Midbrain (tissue), 1 donor: ENCODE measurements at regions not wholly inside any gene's neighbourhood (a gene's known extent, or its start where the extent isn't known, plus 50 kb on each side); places are given as distances from the start of the nearest gene placed in this dataset.
A peak's percentile ranks its signal among the peaks of the same experiment; 100 is the strongest.

Experiments
- DNase-seq: peaks from one replicate; lab custom pipeline; 2025; lab: John Stamatoyannopoulos, UW

GRCh38 chr10:29857843-29858701 is 201.3 kb downstream of the JCAD start:
- peak; percentile 5 for DNase-seq

GRCh38 chr10:29856295-29856694 is 203.1 kb downstream of the JCAD start:
- DNase-seq: no peak

GRCh38 chr10:29853913-29854312 is 205.5 kb downstream of the JCAD start:
- DNase-seq: no peak

GRCh38 chr10:29851241-29851640 is 208.1 kb downstream of the JCAD start:
- DNase-seq: no peak

- DNase-seq: no peak
Observed at GRCh38 chr10:29850371-29850770, 209.0 kb downstream of the JCAD start.

- DNase-seq: no peak
Observed at GRCh38 chr10:29849886-29850285, 209.5 kb downstream of the JCAD start.

- no peak for DNase-seq
Observed at GRCh38 chr10:29849126-29849833, 210.1 kb downstream of the JCAD start.

- no peak for DNase-seq
Observed at GRCh38 chr10:29846881-29847280, 212.1 kb upstream of the SVIL start.

- no peak for DNase-seq
Observed at GRCh38 chr10:29845166-29845565, 210.4 kb upstream of the SVIL start.

GRCh38 chr10:29843143-29843542 is 208.4 kb upstream of the SVIL start:
- no peak for DNase-seq

GRCh38 chr10:29841724-29842649 is 207.2 kb upstream of the SVIL start:
- DNase-seq: no peak

- no peak for DNase-seq
Observed at GRCh38 chr10:29840516-29841276, 205.9 kb upstream of the SVIL start.

GRCh38 chr10:29839826-29840515 is 205.2 kb upstream of the SVIL start:
- no peak for DNase-seq

- DNase-seq: no peak
Observed at GRCh38 chr10:29838539-29838938, 203.8 kb upstream of the SVIL start.

- DNase-seq: no peak
Observed at GRCh38 chr10:29837586-29837985, 202.8 kb upstream of the SVIL start.

- no peak for DNase-seq
Observed at GRCh38 chr10:29836396-29836795, 201.6 kb upstream of the SVIL start.

- no peak for DNase-seq
Observed at GRCh38 chr10:29835055-29835454, 200.3 kb upstream of the SVIL start.

- DNase-seq: no peak
Observed at GRCh38 chr10:29830531-29831512, 196.1 kb upstream of the SVIL start.

- no peak for DNase-seq
Observed at GRCh38 chr10:29829776-29830175, 195.0 kb upstream of the SVIL start.

GRCh38 chr10:29828956-29829355 is 194.2 kb upstream of the SVIL start:
- DNase-seq: no peak
